ENCODE measurements at regions not wholly inside any gene's neighbourhood (a gene's known extent, or its start where the extent isn't known, plus 50 kb on each side); places are given as distances from the start of the nearest gene placed in this dataset.
"Not testable (repeated sequence)": the region's sequence is repeated elsewhere in the genome, so short reads cannot be mapped to it uniquely, and the experiment has no call there.

GRCh38 chr11:38721586-38722315 lies 2123.7 kb upstream of the RAG2 start:
- no peak for TF ChIP-seq CTCF (IDR thresholded peaks at IDR 0.05)
- DNase-seq (ENCODE audit: low spot score): no peak
- Histone ChIP-seq H3K27ac (no peak overlapping the region), H3K4me3 (no peak overlapping the region)

GRCh38 chr11:38718659-38719058 lies 2120.6 kb upstream of the RAG2 start:
- TF ChIP-seq CTCF (IDR thresholded peaks at IDR 0.05): no peak
- H3K4me3 ChIP-seq: no peak overlapping the region
- DNase-seq (ENCODE audit: low spot score): no peak
- no peak overlapping the region for H3K27ac ChIP-seq

- Histone ChIP-seq H3K27ac (no peak overlapping the region), H3K4me3 (no peak overlapping the region)
- DNase-seq (ENCODE audit: low spot score): no peak
- TF ChIP-seq CTCF (IDR thresholded peaks at IDR 0.05): no peak
Measured at GRCh38 chr11:38718049-38718448, 2120.0 kb upstream of the RAG2 start.

- no peak for DNase-seq (ENCODE audit: low spot score)
- TF ChIP-seq CTCF (IDR thresholded peaks at IDR 0.05): no peak
- no peak overlapping the region for H3K4me3 ChIP-seq
- H3K27ac ChIP-seq: no peak overlapping the region
Measured at GRCh38 chr11:38711110-38711509, 2113.1 kb upstream of the RAG2 start.

GRCh38 chr11:38710262-38710661 lies 2112.2 kb upstream of the RAG2 start:
- no peak for TF ChIP-seq CTCF (IDR thresholded peaks at IDR 0.05)
- H3K4me3 ChIP-seq: no peak overlapping the region
- DNase-seq (ENCODE audit: low spot score): no peak

GRCh38 chr11:38700111-38700510 lies 2102.1 kb upstream of the RAG2 start:
- TF ChIP-seq CTCF (IDR thresholded peaks at IDR 0.05): no peak
- no peak overlapping the region for H3K27ac ChIP-seq
- no peak overlapping the region for H3K4me3 ChIP-seq
- DNase-seq (ENCODE audit: low spot score): no peak

More at GRCh38 chr11:38710262-38710661, 2112.2 kb upstream of the RAG2 start:
- no peak overlapping the region for H3K27ac ChIP-seq

- no peak for DNase-seq (ENCODE audit: low spot score)
- Histone ChIP-seq H3K27ac (no peak overlapping the region), H3K4me3 (no peak overlapping the region)
- TF ChIP-seq CTCF (IDR thresholded peaks at IDR 0.05): no peak
Measured at GRCh38 chr11:38693306-38693705, 2095.3 kb upstream of the RAG2 start.

- not testable (repeated sequence) for H3K4me3 ChIP-seq; H3K27ac ChIP-seq; DNase-seq (ENCODE audit: low spot score)
Measured at GRCh38 chr11:38690211-38690610, 2092.2 kb upstream of the RAG2 start.

Measured in coronary artery (tissue), 2 donors.